Body of pancreas (tissue), 4 donors: ENCODE measurements at regions not wholly inside any gene's neighbourhood (a gene's known extent, or its start where the extent isn't known, plus 50 kb on each side); places are given as distances from the start of the nearest gene placed in this dataset.

Source experiments
- CTCF ChIP-seq, 7 experiments: fragments of 450-650 bp in 4 of 7; fragments of 200-600 bp in 3 of 7; sonication (generic) in 3 of 7; IDR thresholded peaks; one replicate each; pipeline ENCODE4 v1.5.1; 2016 to 2019; ENCODE audit warnings: antibody characterized with exemption in 7 of 7
- POLR2A ChIP-seq, 3 donors: fragments of 450-650 bp; IDR thresholded peaks; one replicate each; pipeline ENCODE4 v1.6.1; 2016; ENCODE audit warnings: antibody characterized with exemption in 3 of 3, mild to moderate bottlenecking in 2 of 3

GRCh38 chr2:183349091-183349490, 224.8 kb downstream of the NUP35 start:
- TF ChIP-seq CTCF (IDR thresholded peaks at IDR 0.05) (no peak), POLR2A (IDR thresholded peaks at IDR 0.05) (no peak)
